ENCODE measurements at regions not wholly inside any gene's neighbourhood (a gene's known extent, or its start where the extent isn't known, plus 50 kb on each side); places are given as distances from the start of the nearest gene placed in this dataset.

- Histone ChIP-seq H3K4me3 (replicated peaks in 1 of 3; ENCODE audit: insufficient read depth in 1 of 3, low read depth in 1 of 3, low read length in 3 of 3) (no peak overlapping the region), H3K36me3 (ENCODE audit: control insufficient read depth in 2 of 2, extremely low read depth in 1 of 2, insufficient read depth in 2 of 2, low read length in 2 of 2) (no peaks in the 10 kb centered on the region), H3K9me1 (replicated peaks; ENCODE audit: control insufficient read depth, extremely low read depth, insufficient read depth, low read length) (no peaks in the 10 kb centered on the region), H3K4me2 (ENCODE audit: insufficient read depth, low read length) (no peak overlapping the region), H3K4me1 (ENCODE audit: control insufficient read depth, extremely low read depth, insufficient read depth, low read length) (no peaks in the 10 kb centered on the region), H4K20me1 (replicated peaks; ENCODE audit: control insufficient read depth, extremely low read depth, insufficient read depth, low read length) (no peaks in the 10 kb centered on the region), H3K79me2 (ENCODE audit: control insufficient read depth, insufficient read depth, low read length) (no peaks in the 10 kb centered on the region), H3K27me3 (ENCODE audit: control insufficient read depth in 2 of 2, insufficient read depth in 2 of 2, low read length in 2 of 2) (peaks cover 0 to 3% of the 10 kb centered on the region in 2 experiments), H3K27ac (ENCODE audit: insufficient read depth, low read depth, low read length) (no peak overlapping the region), H2AFZ (ENCODE audit: low read depth, low read length) (no peak overlapping the region), H3K9me3 (replicated peaks; ENCODE audit: control insufficient read depth, insufficient read depth, low read length) (no peaks in the 10 kb centered on the region), H3K9ac (replicated peaks; ENCODE audit: extremely low read depth, insufficient read depth, low read length) (no peak overlapping the region)
- CTCF ChIA-PET = no interaction called here
- DNase-seq (ENCODE audit: low read depth, low spot score) = no peak
- dilution Hi-C loops (cut with MboI; ENCODE audit: extremely low pct_ligation_motif_present, low sequenced_read_pairs) = no loop called here
- BruUV-seq (replicated peaks) = no TSS peak
- TF ChIP-seq GATA2 (IDR thresholded peaks at IDR 0.05; ENCODE audit: insufficient read depth, insufficient read length, low read depth, low read length) (no peak), FOS (IDR thresholded peaks at IDR 0.05; ENCODE audit: borderline replicate concordance, insufficient read depth, low read length) (no peak), MYC (IDR thresholded peaks at IDR 0.05; ENCODE audit: low read depth, low read length) (no peak), CTCF (IDR thresholded peaks at IDR 0.05; ENCODE audit: extremely low read depth in 1 of 2, insufficient read depth in 1 of 2, low read depth in 1 of 2, low read length in 2 of 2) (no peak), EZH2 (IDR thresholded peaks at IDR 0.05; ENCODE audit: borderline replicate concordance, low read depth, low read length, severe bottlenecking) (no peak), POLR2AphosphoS5 (IDR thresholded peaks at IDR 0.05; ENCODE audit: insufficient read depth, low read depth, low read length) (no peak)
- no peak for FAIRE-seq
- POLR2A ChIA-PET = no interaction called here
- intact Hi-C loops (cut with micrococcal nuclease) = no loop called here
Observed at GRCh38 chrX:46044486-46044885, 500.7 kb downstream of the ZNF674 start.

DNA sequence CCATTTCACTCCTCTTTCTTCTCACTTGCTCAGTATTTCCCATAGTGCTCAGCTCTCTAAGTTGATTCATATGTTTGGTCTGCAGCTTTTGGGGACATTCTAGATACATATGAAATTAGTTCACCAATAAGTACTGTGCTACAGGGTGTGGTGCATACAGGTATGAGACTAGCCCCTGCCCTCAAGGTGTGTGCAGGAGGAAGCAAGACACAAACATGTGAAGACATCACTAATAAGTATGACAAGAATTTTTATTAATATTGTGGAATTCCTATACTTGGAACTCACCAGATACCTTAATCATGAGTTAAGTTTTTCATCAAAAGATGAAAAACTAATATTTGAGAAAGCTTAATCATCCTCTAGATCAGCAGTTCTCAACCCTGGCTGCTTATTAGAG is 505.2 kb downstream of the ZNF674 start:
- Histone ChIP-seq H3K36me3 (ENCODE audit: control insufficient read depth in 2 of 2, extremely low read depth in 1 of 2, insufficient read depth in 2 of 2, low read length in 2 of 2) (no peaks in the 10 kb centered on the region), H3K9me1 (replicated peaks; ENCODE audit: control insufficient read depth, extremely low read depth, insufficient read depth, low read length) (no peaks in the 10 kb centered on the region), H3K27me3 (ENCODE audit: control insufficient read depth in 2 of 2, insufficient read depth in 2 of 2, low read length in 2 of 2) (no peaks in the 10 kb centered on the region), H3K9me3 (replicated peaks; ENCODE audit: control insufficient read depth, insufficient read depth, low read length) (no peaks in the 10 kb centered on the region), H3K79me2 (ENCODE audit: control insufficient read depth, insufficient read depth, low read length) (no peaks in the 10 kb centered on the region), H3K27ac (ENCODE audit: insufficient read depth, low read depth, low read length) (no peak overlapping the region), H3K4me2 (ENCODE audit: insufficient read depth, low read length) (no peak overlapping the region), H4K20me1 (replicated peaks; ENCODE audit: control insufficient read depth, extremely low read depth, insufficient read depth, low read length) (no peaks in the 10 kb centered on the region), H3K9ac (replicated peaks; ENCODE audit: extremely low read depth, insufficient read depth, low read length) (no peak overlapping the region), H3K4me3 (replicated peaks in 1 of 3; ENCODE audit: insufficient read depth in 1 of 3, low read depth in 1 of 3, low read length in 3 of 3) (no peak overlapping the region), H2AFZ (ENCODE audit: low read depth, low read length) (no peak overlapping the region), H3K4me1 (ENCODE audit: control insufficient read depth, extremely low read depth, insufficient read depth, low read length) (no peaks in the 10 kb centered on the region)
- no peak for TF ChIP-seq MAX (IDR thresholded peaks at IDR 0.05; ENCODE audit: insufficient read depth, insufficient read length)
- no peak for TF ChIP-seq GATA2 (IDR thresholded peaks at IDR 0.05; ENCODE audit: insufficient read depth, insufficient read length, low read depth, low read length)
- TF ChIP-seq JUN (IDR thresholded peaks at IDR 0.05; ENCODE audit: borderline replicate concordance, insufficient read depth, insufficient read length, low read depth) = no peak
- no peak for TF ChIP-seq POLR2AphosphoS5 (IDR thresholded peaks at IDR 0.05; ENCODE audit: insufficient read depth, low read depth, low read length)
- TF ChIP-seq CTCF (IDR thresholded peaks at IDR 0.05; ENCODE audit: extremely low read depth in 1 of 2, insufficient read depth in 1 of 2, low read depth in 1 of 2, low read length in 2 of 2) = no peak
- no peak for TF ChIP-seq FOS (IDR thresholded peaks at IDR 0.05; ENCODE audit: borderline replicate concordance, insufficient read depth, low read length)
- TF ChIP-seq POLR2A (IDR thresholded peaks at IDR 0.05; ENCODE audit: low read depth, low read length) = no peak
- TF ChIP-seq MYC (IDR thresholded peaks at IDR 0.05; ENCODE audit: low read depth, low read length) = no peak
- no peak for TF ChIP-seq EZH2 (IDR thresholded peaks at IDR 0.05; ENCODE audit: borderline replicate concordance, low read depth, low read length, severe bottlenecking)
- dilution Hi-C loops (cut with MboI; ENCODE audit: extremely low pct_ligation_motif_present, low sequenced_read_pairs) (no loop called here), intact Hi-C loops (cut with micrococcal nuclease) (no loop called here)
- DNase-seq (ENCODE audit: low read depth, low spot score) (no peak), FAIRE-seq (no peak)
- BruUV-seq (replicated peaks) = no TSS peak
- POLR2A ChIA-PET = no interaction called here
- CTCF ChIA-PET = no interaction called here
